T-helper 17 cell (primary cell): ENCODE measurements at regions not wholly inside any gene's neighbourhood (a gene's known extent, or its start where the extent isn't known, plus 50 kb on each side); places are given as distances from the start of the nearest gene placed in this dataset.

Experiments
- ATAC-seq: fragments of 150-1000 bp; cut with Tn5 transposase; 2 replicates; pipeline ENCODE4 v1.10.0; 2021; ENCODE audit warnings: mild to moderate bottlenecking, moderate library complexity
- DNase-seq, 3 donors: peaks; one replicate each; pipeline versions ENCODE4 v3.0.0 to v3.0.0-alpha.2; 2020 to 2021
- H3K9me3 ChIP-seq: one replicate; pipeline ENCODE4 v1.7.0; 2013; ENCODE audit warnings: low read length, mild to moderate bottlenecking; ENCODE audit not compliant: control insufficient read depth, poor library complexity, severe bottlenecking
- H3K27ac Mint-ChIP-seq: one replicate; pipeline ENCODE4 v1.8.0; 2022; ENCODE audit warnings: mild to moderate bottlenecking, moderate library complexity, mixed read lengths
- H3K27me3 Mint-ChIP-seq: one replicate; pipeline ENCODE4 v1.8.0; 2022; ENCODE audit warnings: mixed read lengths
- H3K36me3 Mint-ChIP-seq: one replicate; pipeline ENCODE4 v1.8.0; 2022; ENCODE audit warnings: low read depth, mixed read lengths
- H3K4me1 Mint-ChIP-seq: one replicate; pipeline ENCODE4 v1.8.0; 2022; ENCODE audit warnings: mild to moderate bottlenecking, mixed read lengths
- H3K4me3 Mint-ChIP-seq: one replicate; pipeline ENCODE4 v1.8.0; 2022; ENCODE audit warnings: mild to moderate bottlenecking, moderate library complexity, mixed read lengths

GRCh38 chr5:61251874-61252642 lies 80.0 kb upstream of the ZSWIM6 start:
- ATAC-seq, result no peak
- Mint-ChIP-seq H3K4me3 (no peak overlapping the region), H3K36me3 (no peaks in the 10 kb centered on the region), H3K27ac (no peak overlapping the region), H3K27me3 (peaks cover 33% of the 10 kb centered on the region), H3K4me1 (no peaks in the 10 kb centered on the region)
- no peaks in the 10 kb centered on the region for H3K9me3 ChIP-seq
- no peak for DNase-seq

- no peaks in the 10 kb centered on the region for H3K4me1 Mint-ChIP-seq
- no peaks in the 10 kb centered on the region for H3K36me3 Mint-ChIP-seq
- no peak for DNase-seq
- peaks cover 33% of the 10 kb centered on the region for H3K27me3 Mint-ChIP-seq
- no peak overlapping the region for H3K4me3 Mint-ChIP-seq
- no peak for ATAC-seq
- no peaks in the 10 kb centered on the region for H3K9me3 ChIP-seq
- H3K27ac Mint-ChIP-seq, result no peak overlapping the region
These were observed 79.5 kb upstream of the ZSWIM6 start for GRCh38 chr5:61252643-61252925.

GRCh38 chr5:61253547-61253946 lies 78.5 kb upstream of the ZSWIM6 start:
- no peak overlapping the region for H3K4me3 Mint-ChIP-seq
- DNase-seq (no peak), ATAC-seq (no peak)
- no peak overlapping the region for H3K27ac Mint-ChIP-seq
- no peaks in the 10 kb centered on the region for H3K4me1 Mint-ChIP-seq
- H3K36me3 Mint-ChIP-seq, result no peaks in the 10 kb centered on the region
- H3K27me3 Mint-ChIP-seq, result peaks cover 33% of the 10 kb centered on the region
- H3K9me3 ChIP-seq, result no peaks in the 10 kb centered on the region

- Mint-ChIP-seq H3K4me1 (no peaks in the 10 kb centered on the region), H3K27me3 (peaks cover 40% of the 10 kb centered on the region)
These were observed 77.0 kb upstream of the ZSWIM6 start for GRCh38 chr5:61254969-61255555.

GRCh38 chr5:61256474-61256873 lies 75.6 kb upstream of the ZSWIM6 start:
- H3K27ac Mint-ChIP-seq, result no peak overlapping the region
- no peaks in the 10 kb centered on the region for H3K9me3 ChIP-seq
- no peaks in the 10 kb centered on the region for H3K4me1 Mint-ChIP-seq
- peaks cover 48% of the 10 kb centered on the region for H3K27me3 Mint-ChIP-seq
- peaks cover 5% of the 10 kb centered on the region for H3K36me3 Mint-ChIP-seq
- DNase-seq, result no peak
- ATAC-seq, result no peak
- H3K4me3 Mint-ChIP-seq, result no peak overlapping the region

More at GRCh38 chr5:61254969-61255555, 77.0 kb upstream of the ZSWIM6 start:
- Mint-ChIP-seq H3K27ac (no peak overlapping the region), H3K4me3 (no peak overlapping the region), H3K36me3 (peaks cover 2% of the 10 kb centered on the region)
- no peak for DNase-seq
- no peak for ATAC-seq
- no peaks in the 10 kb centered on the region for H3K9me3 ChIP-seq

- no peaks in the 10 kb centered on the region for H3K9me3 ChIP-seq
- no peak overlapping the region for H3K27ac Mint-ChIP-seq
- no peak for DNase-seq
- H3K36me3 Mint-ChIP-seq, result peaks cover 5% of the 10 kb centered on the region
- H3K4me1 Mint-ChIP-seq, result no peaks in the 10 kb centered on the region
- H3K4me3 Mint-ChIP-seq, result no peak overlapping the region
- ATAC-seq, result no peak
- H3K27me3 Mint-ChIP-seq, result peaks cover 49% of the 10 kb centered on the region
These were observed 74.6 kb upstream of the ZSWIM6 start for GRCh38 chr5:61257421-61257820.

GRCh38 chr5:61261136-61261535 lies 70.9 kb upstream of the ZSWIM6 start:
- H3K27ac Mint-ChIP-seq, result no peak overlapping the region
- peaks cover 45% of the 10 kb centered on the region for H3K27me3 Mint-ChIP-seq
- no peak for ATAC-seq
- no peaks in the 10 kb centered on the region for H3K9me3 ChIP-seq
- H3K4me3 Mint-ChIP-seq, result no peak overlapping the region
- no peak for DNase-seq
- peaks cover 5% of the 10 kb centered on the region for H3K4me1 Mint-ChIP-seq
- peaks cover 7% of the 10 kb centered on the region for H3K36me3 Mint-ChIP-seq

GRCh38 chr5:61262080-61262479 lies 70.0 kb upstream of the ZSWIM6 start:
- H3K27ac Mint-ChIP-seq, result no peak overlapping the region
- H3K36me3 Mint-ChIP-seq, result peaks cover 7% of the 10 kb centered on the region
- H3K4me1 Mint-ChIP-seq, result peaks cover 5% of the 10 kb centered on the region
- H3K4me3 Mint-ChIP-seq, result no peak overlapping the region
- no peaks in the 10 kb centered on the region for H3K9me3 ChIP-seq
- DNase-seq (no peak), ATAC-seq (no peak)
- H3K27me3 Mint-ChIP-seq, result peaks cover 40% of the 10 kb centered on the region

- no peak overlapping the region for H3K4me3 Mint-ChIP-seq
- H3K27me3 Mint-ChIP-seq, result peaks cover 40% of the 10 kb centered on the region
- ATAC-seq, result no peak
- DNase-seq, result no peak
- H3K9me3 ChIP-seq, result no peaks in the 10 kb centered on the region
- H3K36me3 Mint-ChIP-seq, result peaks cover 7% of the 10 kb centered on the region
- H3K4me1 Mint-ChIP-seq, result peaks cover 8% of the 10 kb centered on the region
- H3K27ac Mint-ChIP-seq, result no peak overlapping the region
These were observed 69.0 kb upstream of the ZSWIM6 start for GRCh38 chr5:61263072-61263471.

GRCh38 chr5:61263561-61264272 lies 68.3 kb upstream of the ZSWIM6 start:
- Mint-ChIP-seq H3K36me3 (peaks cover 7% of the 10 kb centered on the region), H3K4me3 (no peak overlapping the region), H3K27me3 (peaks cover 40% of the 10 kb centered on the region), H3K4me1 (peaks cover 9% of the 10 kb centered on the region), H3K27ac (no peak overlapping the region)
- DNase-seq (no peak), ATAC-seq (no peak)
- H3K9me3 ChIP-seq, result no peaks in the 10 kb centered on the region

GRCh38 chr5:61264273-61264661 lies 67.8 kb upstream of the ZSWIM6 start:
- no peak overlapping the region for H3K27ac Mint-ChIP-seq
- peaks cover 40% of the 10 kb centered on the region for H3K27me3 Mint-ChIP-seq
- ATAC-seq (no peak), DNase-seq (no peak)
- H3K9me3 ChIP-seq, result no peaks in the 10 kb centered on the region
- H3K4me1 Mint-ChIP-seq, result peaks cover 15% of the 10 kb centered on the region
- peaks cover 7% of the 10 kb centered on the region for H3K36me3 Mint-ChIP-seq
- H3K4me3 Mint-ChIP-seq, result no peak overlapping the region

- ATAC-seq (no peak), DNase-seq (no peak)
- no peak overlapping the region for H3K27ac Mint-ChIP-seq
- H3K27me3 Mint-ChIP-seq, result peaks cover 21% of the 10 kb centered on the region
- H3K9me3 ChIP-seq, result no peaks in the 10 kb centered on the region
- H3K36me3 Mint-ChIP-seq, result peaks cover 2% of the 10 kb centered on the region
- H3K4me3 Mint-ChIP-seq, result no peak overlapping the region
- peaks cover 17% of the 10 kb centered on the region for H3K4me1 Mint-ChIP-seq
These were observed 64.9 kb upstream of the ZSWIM6 start for GRCh38 chr5:61267116-61267515.

- H3K27me3 Mint-ChIP-seq, result peaks cover 13% of the 10 kb centered on the region
- peaks cover 2% of the 10 kb centered on the region for H3K36me3 Mint-ChIP-seq
- ATAC-seq (no peak), DNase-seq (no peak)
- peaks cover 16% of the 10 kb centered on the region for H3K4me1 Mint-ChIP-seq
- H3K9me3 ChIP-seq, result no peaks in the 10 kb centered on the region
- peak overlapping the region; percentile 60 for H3K4me3 Mint-ChIP-seq
- H3K27ac Mint-ChIP-seq, result peak overlapping the region; percentile 6
These were observed 63.2 kb upstream of the ZSWIM6 start for GRCh38 chr5:61268871-61269270.
